HUES64 (cell line): ENCODE measurements at regions not wholly inside any gene's neighbourhood (a gene's known extent, or its start where the extent isn't known, plus 50 kb on each side); places are given as distances from the start of the nearest gene placed in this dataset.

Experiments
- H3K27ac ChIP-seq: 2 replicates; pipeline ENCODE4 v1.7.0; 2013; ENCODE audit warnings: low read depth, low read length, inconsistent platforms
- H3K27me3 ChIP-seq: 2 replicates; pipeline ENCODE4 v1.6.1; 2013; ENCODE audit warnings: mild to moderate bottlenecking, low read length; ENCODE audit not compliant: insufficient read depth
- H3K36me3 ChIP-seq: 2 replicates; pipeline ENCODE4 v1.6.1; 2013; ENCODE audit warnings: mild to moderate bottlenecking, low read length; ENCODE audit not compliant: insufficient read depth
- H3K4me1 ChIP-seq: 2 replicates; pipeline ENCODE4 v1.6.1; 2013; ENCODE audit warnings: mild to moderate bottlenecking, low read length, moderate library complexity; ENCODE audit not compliant: insufficient read depth
- H3K4me3 ChIP-seq: 2 replicates; pipeline ENCODE4 v1.5.1; 2013; ENCODE audit warnings: mild to moderate bottlenecking, low read length, moderate library complexity
- H3K9ac ChIP-seq: 2 replicates; pipeline ENCODE4 v1.6.1; 2013; ENCODE audit warnings: mild to moderate bottlenecking, low read depth, low read length
- H3K9me3 ChIP-seq: 2 replicates; pipeline ENCODE4 v1.6.1; 2013; ENCODE audit warnings: low read depth, low read length; ENCODE audit not compliant: insufficient read depth
- WGBS: fragments of 150-250, 120-280 bp; methylation state at CpG from one replicate; pipeline ENCODE4 v1.1.7; 2013; ENCODE audit warnings: missing lambda C conversion rate; 5-methylcytosine and 5-hydroxymethylcytosine counted together

DNA sequence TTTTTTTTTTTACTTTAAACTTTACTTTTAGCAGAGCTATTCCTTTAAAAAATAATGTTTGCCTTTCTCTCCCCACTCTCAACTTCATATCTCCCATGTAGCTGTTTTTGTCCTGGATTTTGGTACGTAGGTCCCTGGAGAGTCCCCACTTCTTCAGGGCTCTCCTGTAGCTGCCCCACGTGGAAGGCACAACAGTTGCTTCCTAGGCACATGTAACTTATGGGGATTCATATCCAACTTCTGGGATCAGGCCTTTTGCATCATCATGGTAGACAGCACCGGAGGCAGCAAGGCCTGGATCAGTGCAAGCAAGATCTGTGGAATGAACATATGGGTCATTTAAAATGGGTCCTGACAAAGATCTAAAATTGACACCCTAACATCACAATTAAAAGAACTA, 95.7 kb downstream of the ACAA2 start:
- Histone ChIP-seq H3K27ac (no peak overlapping the region), H3K4me1 (no peaks in the 10 kb centered on the region), H3K9me3 (no peaks in the 10 kb centered on the region), H3K4me3 (no peak overlapping the region), H3K9ac (no peak overlapping the region), H3K36me3 (no peaks in the 10 kb centered on the region), H3K27me3 (no peaks in the 10 kb centered on the region)
- 93% methylated on average over 3 of the region's 3 CpGs for WGBS

DNA sequence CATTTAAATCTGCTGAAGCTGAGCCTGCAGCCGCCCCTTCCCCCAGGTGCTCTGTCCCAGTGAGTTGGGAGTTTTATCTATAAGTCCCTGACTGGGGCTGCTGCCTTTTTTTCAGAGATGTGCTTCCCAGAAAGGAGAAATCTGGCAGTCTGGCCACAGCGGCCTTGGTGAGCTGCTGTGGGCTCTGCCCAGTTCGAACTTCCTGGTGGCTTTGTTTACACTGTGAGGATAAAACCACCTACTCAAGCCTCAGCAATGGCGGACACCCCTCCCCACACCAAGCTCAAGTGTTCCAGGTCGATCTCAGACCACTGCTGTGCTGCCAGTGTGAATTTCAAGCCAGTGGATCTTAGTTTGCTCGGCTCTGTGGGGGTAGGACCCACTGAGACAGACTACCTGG, 97.3 kb downstream of the ACAA2 start:
- Histone ChIP-seq H3K27ac (no peak overlapping the region), H3K4me3 (no peak overlapping the region), H3K4me1 (no peaks in the 10 kb centered on the region), H3K9me3 (no peaks in the 10 kb centered on the region), H3K9ac (no peak overlapping the region), H3K36me3 (no peaks in the 10 kb centered on the region), H3K27me3 (no peaks in the 10 kb centered on the region)
- 73% methylated on average over 6 of the region's 6 CpGs for WGBS

DNA sequence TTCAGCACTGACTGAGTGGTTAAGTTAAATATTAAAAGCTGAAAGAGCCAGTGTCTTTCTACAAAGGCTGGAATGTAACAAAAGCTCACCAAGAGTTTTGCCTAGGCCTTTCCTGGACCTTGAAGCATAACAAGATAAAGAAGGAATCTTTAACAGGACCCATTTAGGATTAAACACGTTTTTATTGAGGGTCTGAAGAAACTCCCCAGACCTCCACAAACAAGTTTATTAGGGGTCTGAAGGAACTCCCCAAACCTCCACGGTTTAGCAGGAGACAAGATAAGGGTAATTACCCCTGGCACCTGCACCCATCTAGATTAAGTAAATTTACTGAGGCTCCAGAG, 104.0 kb downstream of the ACAA2 start:
- WGBS = 100% methylated on average over 1 of the region's 2 CpGs
- Histone ChIP-seq H3K4me3 (no peak overlapping the region), H3K9me3 (no peaks in the 10 kb centered on the region), H3K36me3 (no peaks in the 10 kb centered on the region), H3K27me3 (no peaks in the 10 kb centered on the region), H3K4me1 (no peaks in the 10 kb centered on the region), H3K9ac (no peak overlapping the region), H3K27ac (no peak overlapping the region)

DNA sequence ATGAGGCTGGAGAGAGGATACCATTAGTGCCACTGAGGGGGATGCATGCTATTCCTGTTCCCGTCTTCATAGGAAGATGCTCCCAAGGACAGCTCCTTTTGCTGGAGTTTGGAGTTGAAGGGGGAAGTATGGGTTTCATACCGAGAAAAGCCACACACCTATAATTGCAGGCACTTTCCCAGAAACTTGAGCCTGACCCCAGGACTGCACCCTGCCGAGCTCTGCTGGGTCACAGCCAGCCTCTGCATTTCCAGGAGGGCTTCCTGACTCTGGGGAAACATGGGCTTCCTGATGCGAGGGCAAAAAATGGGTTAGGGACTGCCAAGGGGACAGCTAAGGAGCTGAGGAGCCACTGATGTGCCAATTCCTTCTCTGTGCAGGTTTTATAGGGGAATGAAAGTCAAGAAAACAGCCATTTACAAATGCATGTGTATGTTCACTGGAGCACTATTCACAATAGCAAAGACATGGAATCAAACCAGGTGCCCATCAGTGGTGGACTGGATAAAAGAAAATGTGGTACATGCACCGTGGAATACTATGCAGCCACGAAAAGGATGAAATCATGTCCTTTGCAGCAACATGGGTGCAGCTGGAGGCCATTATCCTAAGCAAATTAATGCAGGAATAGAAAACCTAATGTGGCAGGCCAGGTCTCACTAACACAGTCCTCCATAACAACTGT, 104.5 kb downstream of the ACAA2 start:
- WGBS = 91% methylated on average over 6 of the region's 6 CpGs
- no peaks in the 10 kb centered on the region for H3K4me1 ChIP-seq

GRCh38 chr18:49707599-49707998, 105.7 kb downstream of the ACAA2 start:
- no peak overlapping the region for H3K27ac ChIP-seq
- no peak overlapping the region for H3K4me3 ChIP-seq
- no peaks in the 10 kb centered on the region for H3K9me3 ChIP-seq
- H3K4me1 ChIP-seq = no peaks in the 10 kb centered on the region
- no peaks in the 10 kb centered on the region for H3K36me3 ChIP-seq
- WGBS = 95% methylated on average over 3 of the region's 3 CpGs
- H3K27me3 ChIP-seq = no peaks in the 10 kb centered on the region
- no peak overlapping the region for H3K9ac ChIP-seq

More for the DNA sequence above, 104.5 kb downstream of the ACAA2 start:
- H3K9ac ChIP-seq = no peak overlapping the region
- no peak overlapping the region for H3K27ac ChIP-seq
- H3K36me3 ChIP-seq = no peaks in the 10 kb centered on the region
- no peak overlapping the region for H3K4me3 ChIP-seq
- H3K9me3 ChIP-seq = no peaks in the 10 kb centered on the region
- no peaks in the 10 kb centered on the region for H3K27me3 ChIP-seq

DNA sequence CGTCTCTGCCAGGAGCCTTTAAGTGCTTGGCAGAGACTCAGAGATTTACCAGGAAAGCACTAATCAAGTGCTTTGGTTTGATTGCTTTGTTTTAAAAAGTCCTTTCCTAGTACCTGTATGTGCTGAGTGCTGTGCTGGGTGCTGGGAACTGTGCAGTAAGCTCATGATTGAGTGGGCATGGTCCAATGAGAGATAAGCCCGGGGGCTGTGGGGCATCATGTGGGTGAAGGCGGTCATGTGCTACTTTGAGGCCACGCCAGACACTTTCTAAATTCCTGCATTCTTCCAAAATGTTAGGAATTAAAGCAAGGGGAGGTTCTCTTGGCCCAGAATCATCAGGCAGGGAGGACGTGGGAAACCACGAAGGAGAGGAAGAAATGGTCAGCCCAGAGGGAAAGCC, 109.0 kb downstream of the ACAA2 start:
- WGBS = 81% methylated on average over 6 of the region's 6 CpGs

GRCh38 chr18:49701190-49701589, 112.1 kb downstream of the ACAA2 start:
- H3K4me1 ChIP-seq = peaks cover 13% of the 10 kb centered on the region; the same call in 1 of the 2 replicates
- H3K4me3 ChIP-seq = no peak overlapping the region
- H3K27me3 ChIP-seq = no peaks in the 10 kb centered on the region
- WGBS = 95% methylated on average over 5 of the region's 5 CpGs
- no peak overlapping the region for H3K27ac ChIP-seq
- H3K36me3 ChIP-seq = no peaks in the 10 kb centered on the region
- no peak overlapping the region for H3K9ac ChIP-seq
- H3K9me3 ChIP-seq = no peaks in the 10 kb centered on the region

More for the DNA sequence above, 109.0 kb downstream of the ACAA2 start:
- no peaks in the 10 kb centered on the region for H3K27me3 ChIP-seq
- H3K4me1 ChIP-seq = no peaks in the 10 kb centered on the region
- H3K9me3 ChIP-seq = no peaks in the 10 kb centered on the region
- H3K4me3 ChIP-seq = no peak overlapping the region
- H3K27ac ChIP-seq = no peak overlapping the region
- H3K9ac ChIP-seq = no peak overlapping the region
- H3K36me3 ChIP-seq = no peaks in the 10 kb centered on the region

- Histone ChIP-seq H3K9ac (no peak overlapping the region), H3K4me3 (no peak overlapping the region), H3K4me1 (peaks cover 13% of the 10 kb centered on the region; the same call in 1 of the 2 replicates), H3K36me3 (no peaks in the 10 kb centered on the region), H3K9me3 (no peaks in the 10 kb centered on the region), H3K27me3 (no peaks in the 10 kb centered on the region), H3K27ac (no peak overlapping the region)
- WGBS = 94% methylated on average over 6 of the region's 6 CpGs
Measured at GRCh38 chr18:49699303-49699702, 114.0 kb downstream of the ACAA2 start.

DNA sequence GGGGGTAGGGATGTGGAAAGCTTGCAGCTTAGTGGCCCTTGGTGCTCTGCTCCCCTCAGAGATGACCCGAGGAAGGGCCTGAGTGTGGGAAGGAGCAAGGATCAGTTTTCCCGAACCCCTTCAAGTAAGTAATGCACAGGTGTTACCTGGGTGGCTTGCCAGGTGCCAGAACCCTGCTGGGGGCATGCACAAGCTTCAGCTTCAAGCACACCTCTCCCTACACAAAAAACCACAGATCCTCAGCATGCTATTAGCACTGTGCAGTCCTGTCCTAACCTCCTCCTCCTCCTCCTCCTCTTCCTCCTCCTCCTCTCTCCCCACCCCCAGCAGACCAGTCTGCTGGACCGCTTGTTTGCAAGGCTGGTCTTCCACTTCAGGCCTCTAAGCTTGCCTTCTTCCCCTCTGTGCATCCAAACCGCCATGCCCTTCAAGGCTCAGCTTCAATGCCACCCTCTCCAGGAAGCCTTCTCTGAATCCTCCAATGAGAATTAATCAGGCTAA, 114.8 kb downstream of the ACAA2 start:
- Histone ChIP-seq H3K27ac (no peak overlapping the region), H3K9ac (no peak overlapping the region), H3K4me1 (peaks cover 13% of the 10 kb centered on the region; the same call in 1 of the 2 replicates), H3K9me3 (no peaks in the 10 kb centered on the region), H3K4me3 (no peak overlapping the region), H3K36me3 (no peaks in the 10 kb centered on the region), H3K27me3 (no peaks in the 10 kb centered on the region)
- 91% methylated on average over 4 of the region's 4 CpGs for WGBS

DNA sequence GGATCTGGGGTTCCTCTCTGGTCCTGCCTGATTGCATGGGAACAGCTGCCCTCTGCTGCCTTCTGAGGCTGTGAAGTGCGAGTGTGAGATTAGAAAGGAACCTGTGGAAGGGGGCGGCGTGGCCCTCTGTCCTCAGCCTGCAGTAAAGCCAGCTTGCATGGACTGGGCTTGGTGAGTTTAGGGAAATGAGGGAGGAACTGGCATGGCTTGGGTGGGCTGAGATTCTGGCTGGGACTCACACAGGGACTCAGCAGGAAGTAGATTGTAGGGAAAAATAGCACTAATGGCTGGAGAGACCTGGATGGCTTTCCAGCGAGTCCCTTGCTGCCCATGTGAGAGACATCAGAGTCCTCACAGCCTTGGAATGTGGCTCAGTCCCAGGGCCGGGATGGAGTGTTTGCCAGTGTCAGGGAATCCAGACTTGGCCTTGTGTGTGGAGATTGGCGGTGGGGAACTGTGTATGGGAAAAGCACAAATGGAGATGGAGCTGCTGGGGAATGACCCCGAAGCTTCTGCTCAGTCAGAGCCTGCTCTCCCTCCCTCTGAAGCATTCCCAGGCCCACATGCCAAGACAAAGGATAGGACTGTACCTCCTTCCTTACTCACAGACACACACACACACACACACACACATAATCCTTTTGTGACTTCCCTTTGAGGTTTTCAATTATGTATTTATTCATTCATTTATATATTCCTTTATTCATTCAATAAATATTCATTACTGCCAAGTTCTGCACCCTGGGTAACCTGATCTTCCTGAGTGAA, 115.4 kb downstream of the ACAA2 start:
- WGBS = 56% methylated on average over 7 of the region's 7 CpGs

DNA sequence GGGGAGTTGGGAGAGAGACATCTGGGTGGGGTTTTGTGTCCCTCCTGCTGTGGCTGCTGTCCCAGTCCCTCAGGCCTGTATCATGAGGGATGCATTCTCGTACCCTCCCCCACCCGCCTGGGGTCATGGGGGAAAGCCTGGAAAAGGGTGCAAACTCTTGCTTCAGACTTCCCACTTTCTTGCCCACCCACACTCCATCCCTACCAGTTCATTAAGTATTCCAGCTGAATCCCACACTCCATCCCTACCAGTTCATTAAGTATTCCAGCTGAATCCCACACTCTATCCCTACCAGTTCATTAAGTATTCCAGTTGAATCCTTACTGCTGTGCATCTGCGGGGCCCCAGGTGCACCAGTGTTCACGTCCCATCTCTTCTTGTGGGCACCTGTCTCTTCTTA, 116.3 kb downstream of the ACAA2 start:
- no peak overlapping the region for H3K4me3 ChIP-seq
- H3K4me1 ChIP-seq = peaks cover 13% of the 10 kb centered on the region; the same call in 1 of the 2 replicates
- WGBS = 87% methylated on average over 4 of the region's 4 CpGs
- H3K27me3 ChIP-seq = no peaks in the 10 kb centered on the region
- no peak overlapping the region for H3K9ac ChIP-seq
- H3K36me3 ChIP-seq = no peaks in the 10 kb centered on the region
- no peaks in the 10 kb centered on the region for H3K9me3 ChIP-seq
- H3K27ac ChIP-seq = no peak overlapping the region

More for the DNA sequence above, 115.4 kb downstream of the ACAA2 start:
- H3K9me3 ChIP-seq = no peaks in the 10 kb centered on the region
- peaks cover 13% of the 10 kb centered on the region; the same call in 1 of the 2 replicates for H3K4me1 ChIP-seq
- no peaks in the 10 kb centered on the region for H3K36me3 ChIP-seq
- H3K4me3 ChIP-seq = no peak overlapping the region
- no peak overlapping the region for H3K27ac ChIP-seq
- H3K27me3 ChIP-seq = no peaks in the 10 kb centered on the region
- H3K9ac ChIP-seq = no peak overlapping the region
